Activated CD4-positive, alpha-beta T cell treated with anti-CD3 and anti-CD28 coated beads, Interleukin-10, Interleukin-2, amounts not matched to agents 100 ng/mL and 50 ng/mL, durations not matched to agents 16 hours and 8 hours (primary cell): ENCODE measurements at regions not wholly inside any gene's neighbourhood (a gene's known extent, or its start where the extent isn't known, plus 50 kb on each side); places are given as distances from the start of the nearest gene placed in this dataset.
"Not testable (repeated sequence)": the region's sequence is repeated elsewhere in the genome, so short reads cannot be mapped to it uniquely, and the experiment has no call there.

Source experiments
- DNase-seq: peaks from one replicate; pipeline ENCODE4 v3.0.0-alpha.2; 2020

DNA sequence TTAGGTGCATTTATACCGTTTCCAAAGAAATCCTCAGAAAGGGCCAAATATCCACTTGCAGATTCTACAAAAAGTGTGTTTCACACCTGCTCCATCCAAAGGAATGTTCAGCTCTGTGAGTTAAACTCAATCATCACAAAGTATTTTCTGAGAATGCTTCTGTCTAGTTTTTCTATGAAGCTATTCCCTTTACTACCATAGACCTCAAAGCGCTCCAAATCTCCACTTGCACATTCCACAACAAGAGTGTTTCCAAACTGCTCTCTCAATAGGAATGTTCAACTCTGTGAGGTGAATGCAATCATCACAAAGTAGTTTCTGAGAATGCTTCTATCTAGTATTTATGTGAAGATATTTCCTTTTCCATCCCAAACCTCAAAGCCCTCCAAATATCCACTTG is 412.7 kb upstream of the WSB1 start:
- DNase-seq: not testable (repeated sequence)

DNA sequence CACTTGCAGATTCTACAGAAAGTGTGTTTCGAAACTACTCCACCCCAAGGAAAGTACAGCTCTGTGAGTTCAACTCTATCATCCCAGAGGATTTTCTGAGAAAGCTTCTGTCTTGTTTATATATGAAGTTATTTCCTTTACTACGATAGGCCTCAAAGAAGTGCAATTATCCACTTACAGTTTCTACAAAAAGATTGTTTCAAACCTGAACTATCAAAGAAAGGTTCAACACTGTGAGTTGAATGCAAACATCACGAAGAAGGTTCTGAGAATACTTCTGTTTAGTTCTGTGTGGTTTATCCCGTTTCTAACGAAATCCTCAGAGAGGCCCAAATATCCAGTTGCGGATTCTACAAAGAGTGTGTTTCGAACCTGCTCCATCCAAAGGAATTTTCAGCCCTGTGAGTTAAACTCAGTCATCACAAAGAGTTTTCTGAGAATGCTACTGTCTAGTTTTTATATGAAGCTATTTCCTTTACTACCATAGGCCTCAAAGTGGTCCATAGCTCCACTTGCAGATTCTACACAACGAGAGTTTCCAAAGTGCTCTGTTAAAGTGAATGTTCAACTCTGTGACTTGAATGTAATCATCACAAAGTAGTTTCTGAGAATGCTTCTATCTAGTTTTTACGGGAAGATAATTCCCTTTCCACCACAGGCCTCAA is 411.7 kb upstream of the WSB1 start:
- not testable (repeated sequence) for DNase-seq

DNA sequence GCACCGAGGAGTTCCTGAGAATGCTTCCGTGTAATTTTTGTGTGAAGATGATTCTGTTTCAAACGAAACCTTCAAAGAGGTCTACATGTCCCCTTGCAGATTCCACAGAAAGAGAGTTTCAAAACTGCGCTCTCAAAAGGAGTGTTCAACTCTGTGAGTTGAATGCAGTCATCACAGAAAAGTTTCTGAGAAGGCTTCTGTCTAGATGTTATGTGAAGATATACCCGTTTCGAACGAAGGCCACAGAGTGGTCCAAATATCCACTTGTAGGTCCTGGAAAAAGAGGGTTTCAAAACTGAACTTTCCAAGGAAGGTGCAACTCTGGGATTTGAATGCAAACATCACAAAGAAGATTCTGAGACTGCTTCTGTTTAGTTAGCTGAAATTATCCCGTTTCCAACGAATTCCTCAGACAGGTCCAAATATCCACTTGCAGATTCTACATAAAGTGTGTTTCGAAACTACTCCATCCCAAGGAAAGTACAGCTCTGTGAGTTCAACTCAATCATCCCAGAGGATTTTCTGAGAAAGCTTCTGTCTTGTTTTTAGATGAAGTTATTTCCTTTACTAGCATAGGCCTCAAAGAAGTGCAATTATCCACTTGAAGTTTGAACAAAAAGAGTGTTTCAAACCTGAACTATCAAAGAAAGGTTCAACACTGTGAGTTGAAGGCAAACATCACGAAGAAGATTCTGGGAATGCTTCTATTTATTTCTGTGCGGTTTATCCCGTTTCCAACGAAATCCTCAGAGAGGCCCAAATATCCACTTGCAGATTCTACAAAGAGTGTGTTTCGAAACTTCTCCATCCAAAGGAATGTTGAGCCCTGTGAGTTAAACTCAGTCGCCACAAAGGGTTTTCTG is 409.8 kb upstream of the WSB1 start:
- DNase-seq: not testable (repeated sequence)

DNA sequence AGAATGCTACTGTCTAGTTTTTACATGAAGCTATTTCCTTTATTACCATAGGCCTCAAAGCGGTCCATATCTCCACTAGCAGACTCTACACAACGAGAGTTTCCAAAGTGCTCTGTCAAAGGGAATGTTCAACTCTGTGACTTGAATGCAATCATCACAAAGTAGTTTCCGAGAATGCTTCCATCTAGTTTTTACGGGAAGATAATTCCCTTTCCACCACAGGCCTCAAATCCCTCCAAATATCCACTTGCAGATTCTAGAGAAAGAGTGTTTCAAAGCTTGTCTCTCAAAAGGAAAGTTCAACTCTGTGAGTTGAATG is 409.2 kb upstream of the WSB1 start:
- DNase-seq: not testable (repeated sequence)

DNA sequence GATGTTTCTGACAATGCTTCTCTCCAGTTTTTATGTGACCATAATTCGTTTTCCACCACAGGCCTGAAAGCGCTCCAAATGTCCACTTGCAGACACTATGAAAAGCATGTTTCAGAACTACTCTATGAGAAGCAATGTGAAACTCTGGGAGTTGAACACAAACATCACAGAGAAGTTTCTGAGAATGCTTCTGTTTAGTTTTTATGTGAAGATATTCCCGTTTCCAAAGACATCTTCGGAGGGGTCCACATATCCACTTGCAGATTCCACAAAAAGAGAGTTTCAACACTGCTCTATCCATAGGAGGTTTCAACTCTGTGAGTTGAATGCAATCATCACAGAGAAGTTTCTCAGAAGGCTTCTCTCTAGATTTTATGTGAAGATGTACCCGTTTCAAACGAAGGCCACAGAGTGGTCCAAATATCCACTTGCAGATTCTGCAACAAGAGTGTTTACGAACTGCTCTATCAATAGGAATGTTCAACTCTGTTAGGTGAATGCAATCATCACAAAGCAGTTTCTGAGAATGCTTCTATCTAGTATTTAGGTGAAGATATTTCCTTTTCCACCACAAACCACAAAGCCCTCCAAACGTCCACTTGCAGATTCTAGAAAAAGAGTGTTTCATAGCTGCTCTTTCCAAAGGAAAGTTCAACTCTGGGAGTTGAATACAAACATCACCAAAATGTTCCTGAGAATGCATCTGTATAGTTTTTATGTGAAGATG is 408.5 kb upstream of the WSB1 start:
- peak; percentile 91 for DNase-seq
